ENCODE measurements at regions not wholly inside any gene's neighbourhood (a gene's known extent, or its start where the extent isn't known, plus 50 kb on each side); places are given as distances from the start of the nearest gene placed in this dataset.

DNA sequence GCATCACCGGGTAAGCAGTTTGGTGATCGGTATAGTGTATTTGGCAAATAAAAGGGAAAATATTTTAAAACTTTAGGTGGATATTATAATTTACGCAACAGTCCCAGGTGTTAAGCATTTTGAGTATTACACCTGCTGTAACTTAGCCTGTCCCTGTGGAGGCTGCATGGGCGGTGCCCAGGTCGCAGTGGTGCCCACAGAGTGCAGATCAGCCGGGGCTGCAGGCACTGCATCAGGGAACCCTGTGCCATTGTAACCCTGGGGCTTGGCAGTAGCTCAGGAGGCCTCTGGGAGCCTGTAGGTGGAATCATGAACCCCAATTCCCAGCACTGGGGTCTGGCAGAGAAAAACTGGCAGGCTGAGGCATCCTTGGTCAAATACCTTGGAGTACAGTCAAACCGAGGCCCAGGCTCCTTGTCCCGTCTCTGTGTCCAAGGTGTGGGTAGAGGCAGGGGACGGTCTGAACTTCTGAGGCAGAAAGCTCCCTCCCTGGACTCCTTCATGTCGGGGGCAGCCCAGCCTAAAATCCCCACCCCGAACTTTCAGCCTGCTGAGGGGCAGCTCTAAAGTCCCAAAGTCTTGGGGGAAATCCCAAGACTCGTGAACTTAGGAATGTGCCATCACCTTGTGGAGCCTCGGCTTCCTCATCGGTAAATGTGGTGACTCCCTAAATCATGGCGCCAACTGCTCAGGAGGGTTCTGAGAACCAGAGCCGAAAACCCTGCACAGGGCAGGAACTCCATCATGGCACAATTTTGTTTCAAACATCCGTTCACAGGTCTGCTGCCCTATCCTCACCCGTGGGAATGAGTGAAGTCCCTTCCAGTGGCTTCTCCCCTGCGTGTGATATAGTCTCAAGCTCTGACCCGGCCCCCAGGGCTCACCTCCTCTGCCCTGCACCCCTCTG, 85.7 kb downstream of the INHBB start:
- TF ChIP-seq ZNF77 (CRISPR knock-in tag; IDR thresholded peaks at IDR 0.05) = no peak
- TF ChIP-seq ETV1 (tag; conservative IDR thresholded peaks at IDR 0.05; ENCODE audit: low read depth) = no peak
- TF ChIP-seq, protein P1, sequence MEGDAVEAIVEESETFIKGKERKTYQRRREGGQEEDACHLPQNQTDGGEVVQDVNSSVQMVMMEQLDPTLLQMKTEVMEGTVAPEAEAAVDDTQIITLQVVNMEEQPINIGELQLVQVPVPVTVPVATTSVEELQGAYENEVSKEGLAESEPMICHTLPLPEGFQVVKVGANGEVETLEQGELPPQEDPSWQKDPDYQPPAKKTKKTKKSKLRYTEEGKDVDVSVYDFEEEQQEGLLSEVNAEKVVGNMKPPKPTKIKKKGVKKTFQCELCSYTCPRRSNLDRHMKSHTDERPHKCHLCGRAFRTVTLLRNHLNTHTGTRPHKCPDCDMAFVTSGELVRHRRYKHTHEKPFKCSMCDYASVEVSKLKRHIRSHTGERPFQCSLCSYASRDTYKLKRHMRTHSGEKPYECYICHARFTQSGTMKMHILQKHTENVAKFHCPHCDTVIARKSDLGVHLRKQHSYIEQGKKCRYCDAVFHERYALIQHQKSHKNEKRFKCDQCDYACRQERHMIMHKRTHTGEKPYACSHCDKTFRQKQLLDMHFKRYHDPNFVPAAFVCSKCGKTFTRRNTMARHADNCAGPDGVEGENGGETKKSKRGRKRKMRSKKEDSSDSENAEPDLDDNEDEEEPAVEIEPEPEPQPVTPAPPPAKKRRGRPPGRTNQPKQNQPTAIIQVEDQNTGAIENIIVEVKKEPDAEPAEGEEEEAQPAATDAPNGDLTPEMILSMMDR (IDR thresholded peaks at IDR 0.05 in 2 of 3, conservative IDR thresholded peaks at IDR 0.05 in 1 of 3; ENCODE audit: insufficient read depth in 2 of 3, low read depth in 1 of 3, low read length in 3 of 3) = no peak
- no peak for TF ChIP-seq NFE2 (IDR thresholded peaks at IDR 0.05; ENCODE audit: low read depth)
- TF ChIP-seq YY1 (IDR thresholded peaks at IDR 0.05; ENCODE audit: borderline replicate concordance in 1 of 3, control insufficient read depth in 1 of 3, extremely low read depth in 1 of 3, insufficient read depth in 3 of 3, insufficient read length in 1 of 3, insufficient replicate concordance in 2 of 3, low read depth in 1 of 3, low read length in 2 of 3) = no peak
- TF ChIP-seq, protein P2, sequence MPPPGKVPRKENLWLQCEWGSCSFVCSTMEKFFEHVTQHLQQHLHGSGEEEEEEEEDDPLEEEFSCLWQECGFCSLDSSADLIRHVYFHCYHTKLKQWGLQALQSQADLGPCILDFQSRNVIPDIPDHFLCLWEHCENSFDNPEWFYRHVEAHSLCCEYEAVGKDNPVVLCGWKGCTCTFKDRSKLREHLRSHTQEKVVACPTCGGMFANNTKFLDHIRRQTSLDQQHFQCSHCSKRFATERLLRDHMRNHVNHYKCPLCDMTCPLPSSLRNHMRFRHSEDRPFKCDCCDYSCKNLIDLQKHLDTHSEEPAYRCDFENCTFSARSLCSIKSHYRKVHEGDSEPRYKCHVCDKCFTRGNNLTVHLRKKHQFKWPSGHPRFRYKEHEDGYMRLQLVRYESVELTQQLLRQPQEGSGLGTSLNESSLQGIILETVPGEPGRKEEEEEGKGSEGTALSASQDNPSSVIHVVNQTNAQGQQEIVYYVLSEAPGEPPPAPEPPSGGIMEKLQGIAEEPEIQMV (tag; conservative IDR thresholded peaks at IDR 0.05; ENCODE audit: low read depth) = no peak
- TF ChIP-seq, protein P3, sequence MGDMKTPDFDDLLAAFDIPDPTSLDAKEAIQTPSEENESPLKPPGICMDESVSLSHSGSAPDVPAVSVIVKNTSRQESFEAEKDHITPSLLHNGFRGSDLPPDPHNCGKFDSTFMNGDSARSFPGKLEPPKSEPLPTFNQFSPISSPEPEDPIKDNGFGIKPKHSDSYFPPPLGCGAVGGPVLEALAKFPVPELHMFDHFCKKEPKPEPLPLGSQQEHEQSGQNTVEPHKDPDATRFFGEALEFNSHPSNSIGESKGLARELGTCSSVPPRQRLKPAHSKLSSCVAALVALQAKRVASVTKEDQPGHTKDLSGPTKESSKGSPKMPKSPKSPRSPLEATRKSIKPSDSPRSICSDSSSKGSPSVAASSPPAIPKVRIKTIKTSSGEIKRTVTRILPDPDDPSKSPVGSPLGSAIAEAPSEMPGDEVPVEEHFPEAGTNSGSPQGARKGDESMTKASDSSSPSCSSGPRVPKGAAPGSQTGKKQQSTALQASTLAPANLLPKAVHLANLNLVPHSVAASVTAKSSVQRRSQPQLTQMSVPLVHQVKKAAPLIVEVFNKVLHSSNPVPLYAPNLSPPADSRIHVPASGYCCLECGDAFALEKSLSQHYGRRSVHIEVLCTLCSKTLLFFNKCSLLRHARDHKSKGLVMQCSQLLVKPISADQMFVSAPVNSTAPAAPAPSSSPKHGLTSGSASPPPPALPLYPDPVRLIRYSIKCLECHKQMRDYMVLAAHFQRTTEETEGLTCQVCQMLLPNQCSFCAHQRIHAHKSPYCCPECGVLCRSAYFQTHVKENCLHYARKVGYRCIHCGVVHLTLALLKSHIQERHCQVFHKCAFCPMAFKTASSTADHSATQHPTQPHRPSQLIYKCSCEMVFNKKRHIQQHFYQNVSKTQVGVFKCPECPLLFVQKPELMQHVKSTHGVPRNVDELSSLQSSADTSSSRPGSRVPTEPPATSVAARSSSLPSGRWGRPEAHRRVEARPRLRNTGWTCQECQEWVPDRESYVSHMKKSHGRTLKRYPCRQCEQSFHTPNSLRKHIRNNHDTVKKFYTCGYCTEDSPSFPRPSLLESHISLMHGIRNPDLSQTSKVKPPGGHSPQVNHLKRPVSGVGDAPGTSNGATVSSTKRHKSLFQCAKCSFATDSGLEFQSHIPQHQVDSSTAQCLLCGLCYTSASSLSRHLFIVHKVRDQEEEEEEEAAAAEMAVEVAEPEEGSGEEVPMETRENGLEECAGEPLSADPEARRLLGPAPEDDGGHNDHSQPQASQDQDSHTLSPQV (IDR thresholded peaks at IDR 0.05) = no peak
- TF ChIP-seq JUNB (CRISPR knock-in tag; conservative IDR thresholded peaks at IDR 0.05) = no peak
- no peak for TF ChIP-seq XRCC4 (IDR thresholded peaks at IDR 0.05; ENCODE audit: extremely low read depth, insufficient read depth, insufficient read length)
- TF ChIP-seq BCL6 (CRISPR knock-in tag; IDR thresholded peaks at IDR 0.05) = no peak
- no peak for TF ChIP-seq POLR2A (conservative IDR thresholded peaks at IDR 0.05)
- no peak for TF ChIP-seq BHLHE40 (IDR thresholded peaks at IDR 0.05; ENCODE audit: low read length)
